ENCODE measurements at regions not wholly inside any gene's neighbourhood (a gene's known extent, or its start where the extent isn't known, plus 50 kb on each side); places are given as distances from the start of the nearest gene placed in this dataset.

GRCh38 chr6:139625998-139626975 lies 251.8 kb upstream of the CITED2 start:
- no peak for DNase-seq

- no peak for DNase-seq
Measured at GRCh38 chr6:139625081-139625939, 250.9 kb upstream of the CITED2 start.

- DNase-seq = no peak
Measured at GRCh38 chr6:139623372-139623771, 248.9 kb upstream of the CITED2 start.

- no peak for DNase-seq
Measured at GRCh38 chr6:139613496-139613895, 239.0 kb upstream of the CITED2 start.

- no peak for DNase-seq
Measured at GRCh38 chr6:139612135-139612465, 237.7 kb upstream of the CITED2 start.

- DNase-seq = no peak
Measured at GRCh38 chr6:139611327-139612134, 237.1 kb upstream of the CITED2 start.

- no peak for DNase-seq
Measured at GRCh38 chr6:139608466-139609261, 234.2 kb upstream of the CITED2 start.

GRCh38 chr6:139605350-139605749 lies 230.9 kb upstream of the CITED2 start:
- no peak for DNase-seq

GRCh38 chr6:139603581-139603980 lies 229.1 kb upstream of the CITED2 start:
- no peak for DNase-seq

- no peak for DNase-seq
Measured at GRCh38 chr6:139602577-139602976, 228.1 kb upstream of the CITED2 start.

GRCh38 chr6:139600919-139601475 lies 226.5 kb upstream of the CITED2 start:
- no peak for DNase-seq

- no peak for DNase-seq
Measured at GRCh38 chr6:139600343-139600742, 225.9 kb upstream of the CITED2 start.

GRCh38 chr6:139597771-139598755 lies 223.6 kb upstream of the CITED2 start:
- no peak for DNase-seq

- DNase-seq = no peak
Measured at GRCh38 chr6:139597087-139597763, 222.8 kb upstream of the CITED2 start.

GRCh38 chr6:139595183-139595582 lies 220.7 kb upstream of the CITED2 start:
- DNase-seq = no peak

GRCh38 chr6:139594333-139594965 lies 220.0 kb upstream of the CITED2 start:
- no peak for DNase-seq

- DNase-seq = no peak
Measured at GRCh38 chr6:139593081-139593480, 218.6 kb upstream of the CITED2 start.

GRCh38 chr6:139592011-139592410 lies 217.6 kb upstream of the CITED2 start:
- DNase-seq = no peak
